AG04449 (cell line): ENCODE measurements at regions not wholly inside any gene's neighbourhood (a gene's known extent, or its start where the extent isn't known, plus 50 kb on each side); places are given as distances from the start of the nearest gene placed in this dataset.

Experiments used
- CTCF ChIA-PET: fragments of 350-600 bp; formaldehyde crosslinking; extraction: SDS; loops from one replicate; lab custom pipeline; 2021; ENCODE audit warnings: antibody characterized with exemption; lab: Yijun Ruan, JAX
- POLR2A ChIA-PET: fragments of 400-600, 350-600 bp; formaldehyde crosslinking; extraction: SDS; loops from one replicate; lab custom pipeline; 2020; ENCODE audit warnings: antibody characterized with exemption, inconsistent platforms; lab: Yijun Ruan, JAX
- DNase-seq: peaks from one replicate; pipeline ENCODE4 v3.0.0-alpha.2; 2010; ENCODE audit warnings: low read depth, low spot score
- H3K4me3 ChIP-seq: 2 replicates; pipeline ENCODE4 v1.5.1; 2011; ENCODE audit warnings: low read depth, mild to moderate bottlenecking, control low read depth, low read length
- CTCF ChIP-seq: IDR thresholded peaks from one replicate; pipeline ENCODE4 v1.5.1; 2011; ENCODE audit warnings: mild to moderate bottlenecking, moderate library complexity, low read length, control low read depth, inconsistent platforms; ENCODE audit not compliant: insufficient read depth; ENCODE audit errors: missing control alignments

- ChIA-PET CTCF (no interaction called here), POLR2A (no interaction called here)
- H3K4me3 ChIP-seq, result no peak overlapping the region
- no peak for TF ChIP-seq CTCF
- DNase-seq, result no peak
Observed at GRCh38 chr9:134239130-134239903, 75.0 kb upstream of the RNU6ATAC start.

DNA sequence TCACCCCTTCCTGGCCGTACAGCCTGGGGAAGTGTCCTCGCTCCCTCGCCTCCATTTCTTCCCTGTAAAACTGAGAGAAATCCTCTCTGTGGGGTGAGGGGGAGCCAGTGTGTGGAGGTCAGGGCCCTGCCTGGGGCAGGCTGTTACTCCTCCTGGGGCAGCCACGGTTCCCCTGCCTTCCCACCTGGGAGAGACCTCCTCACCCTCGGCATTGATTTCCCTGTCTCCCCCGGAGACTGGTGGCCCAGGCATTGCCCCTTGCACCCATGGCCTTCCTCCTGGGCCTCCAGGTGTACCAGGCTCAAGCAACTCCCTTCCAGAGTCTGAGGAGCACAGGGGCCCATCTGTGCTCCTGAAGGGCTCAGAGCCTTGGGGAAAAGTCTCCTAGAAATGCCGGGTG lies 75.6 kb upstream of the RNU6ATAC start:
- TF ChIP-seq CTCF, result no peak
- DNase-seq, result no peak
- CTCF ChIA-PET, result no interaction called here
- POLR2A ChIA-PET, result no interaction called here
- no peak overlapping the region for H3K4me3 ChIP-seq

GRCh38 chr9:134240361-134240760 lies 76.0 kb upstream of the RNU6ATAC start:
- ChIA-PET CTCF (no interaction called here), POLR2A (no interaction called here)
- no peak for TF ChIP-seq CTCF

GRCh38 chr9:134242706-134243105 lies 78.3 kb upstream of the RNU6ATAC start:
- ChIA-PET POLR2A (no interaction called here), CTCF (no interaction called here)
- no peak overlapping the region for H3K4me3 ChIP-seq
- no peak for DNase-seq
- TF ChIP-seq CTCF, result no peak

More at GRCh38 chr9:134240361-134240760, 76.0 kb upstream of the RNU6ATAC start:
- DNase-seq, result no peak
- H3K4me3 ChIP-seq, result no peak overlapping the region

DNA sequence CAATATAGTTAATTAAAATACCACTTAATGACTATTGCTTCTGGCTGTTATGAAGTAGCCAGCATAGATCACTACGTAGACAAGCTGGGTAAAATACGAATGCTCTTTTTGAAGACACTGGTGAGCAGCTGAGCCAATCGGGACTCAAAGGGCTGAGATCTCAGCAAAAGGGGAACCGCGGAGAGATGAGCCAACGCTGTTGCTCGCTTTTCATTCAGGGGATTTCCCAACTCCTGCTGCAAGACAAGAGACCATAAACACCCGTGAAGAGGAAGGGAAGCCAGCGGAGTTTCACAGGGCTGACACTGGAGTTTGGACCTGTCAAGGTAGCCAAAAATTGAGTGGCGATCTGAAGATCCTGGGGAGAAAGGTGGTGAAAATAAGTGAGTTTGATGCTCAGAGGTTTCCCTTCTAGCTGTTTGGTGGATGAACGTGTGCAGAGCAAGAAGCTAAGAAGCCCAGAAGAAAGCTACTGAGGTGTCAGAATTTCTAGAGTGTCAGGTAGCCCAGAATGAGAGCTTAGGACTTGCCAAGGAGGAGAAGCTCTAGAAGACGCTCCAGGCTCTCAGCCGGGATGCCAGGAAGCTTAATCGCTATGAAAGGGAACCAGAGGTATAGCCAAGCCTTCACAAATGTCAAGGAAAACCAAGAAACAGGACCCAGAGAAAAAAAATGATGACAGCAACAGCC lies 79.6 kb upstream of the RNU6ATAC start:
- TF ChIP-seq CTCF, result no peak
- POLR2A ChIA-PET, result no interaction called here
- DNase-seq, result no peak
- CTCF ChIA-PET, result interaction anchor here (0.7 to 2.7 kb wide), 2 partner anchors 73 to 85 kb away, joined by 3 to 9 read pairs; no protein-coding TSS in a partner anchor
- H3K4me3 ChIP-seq, result no peak overlapping the region

- CTCF ChIA-PET, result interaction anchor here (2.7 kb wide), 1 partner anchor 74 kb away, joined by 9 read pairs; no protein-coding TSS in a partner anchor
- no peak overlapping the region for H3K4me3 ChIP-seq
- DNase-seq, result no peak
- no peak for TF ChIP-seq CTCF
- POLR2A ChIA-PET, result no interaction called here
Observed at GRCh38 chr9:134245179-134245578, 80.8 kb upstream of the RNU6ATAC start.
